ENCODE measurements at regions not wholly inside any gene's neighbourhood (a gene's known extent, or its start where the extent isn't known, plus 50 kb on each side); places are given as distances from the start of the nearest gene placed in this dataset.

DNA sequence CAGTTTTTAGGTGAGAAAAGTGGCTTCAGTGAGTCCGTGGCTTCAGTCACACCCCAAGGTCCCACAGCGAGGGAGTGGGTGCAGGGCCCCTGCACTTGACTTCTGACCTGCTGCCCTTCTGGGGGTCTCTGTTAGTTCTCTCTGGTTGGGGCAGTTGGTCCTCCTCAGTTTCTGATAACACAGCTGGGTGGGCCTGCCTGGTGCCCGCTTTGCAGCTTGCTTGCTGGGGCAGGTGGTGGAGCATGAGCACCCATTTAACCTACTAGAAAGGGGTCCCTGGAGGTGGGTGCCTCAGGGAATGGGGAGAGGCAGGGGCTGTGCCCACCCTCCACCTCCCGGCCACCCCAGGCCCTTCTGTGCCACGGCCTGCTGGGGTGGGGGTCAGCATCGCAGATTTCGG, 83.2 kb downstream of the ASB1 start:
- TF ChIP-seq ZNF274 (IDR thresholded peaks at IDR 0.05; ENCODE audit: low read depth, low read length) = no peak
- no peak for TF ChIP-seq YY1 (IDR thresholded peaks at IDR 0.05; ENCODE audit: insufficient read depth, insufficient read length)
- TF ChIP-seq SUZ12 (IDR thresholded peaks at IDR 0.05; ENCODE audit: extremely low read depth, insufficient read depth, insufficient read length) = no peak

All from NT2/D1 (cell line).